ENCODE measurements at regions not wholly inside any gene's neighbourhood (a gene's known extent, or its start where the extent isn't known, plus 50 kb on each side); places are given as distances from the start of the nearest gene placed in this dataset.

DNA sequence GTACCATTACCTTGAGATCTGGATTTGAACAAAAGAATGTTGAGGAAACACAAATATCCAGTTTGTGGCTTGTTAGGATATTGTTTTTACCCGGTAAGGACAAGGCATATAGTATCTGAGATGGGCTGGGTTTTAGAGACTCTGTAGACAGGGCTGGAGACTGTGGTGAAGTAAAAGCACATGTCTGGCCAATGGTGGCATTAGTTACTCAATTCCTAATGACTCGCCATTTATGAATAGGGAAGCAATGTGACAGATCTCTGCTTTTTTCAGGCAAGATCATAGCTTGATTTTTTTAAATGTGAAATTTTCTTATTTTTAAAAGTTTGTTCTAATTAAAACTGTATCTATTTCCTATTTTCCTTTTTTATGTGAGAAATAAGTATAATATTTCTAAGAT lies 371.1 kb upstream of the SPRY2 start:
- 88 to 90% methylated on average over 2 of the region's 2 CpGs for WGBS, 2 donors
- Histone ChIP-seq H3K4me1 (no peaks in the 10 kb centered on the region), H3K27ac (no peak overlapping the region), H3K9me3 (no peaks in the 10 kb centered on the region), H3K27me3 (no peaks in the 10 kb centered on the region), H3K36me3 (no peaks in the 10 kb centered on the region), H3K4me3 (replicated peaks in 1 of 3) (no peak overlapping the region)
- intact Hi-C loops (cut with DNase I), result no loop called here
- TF ChIP-seq, protein P1, sequence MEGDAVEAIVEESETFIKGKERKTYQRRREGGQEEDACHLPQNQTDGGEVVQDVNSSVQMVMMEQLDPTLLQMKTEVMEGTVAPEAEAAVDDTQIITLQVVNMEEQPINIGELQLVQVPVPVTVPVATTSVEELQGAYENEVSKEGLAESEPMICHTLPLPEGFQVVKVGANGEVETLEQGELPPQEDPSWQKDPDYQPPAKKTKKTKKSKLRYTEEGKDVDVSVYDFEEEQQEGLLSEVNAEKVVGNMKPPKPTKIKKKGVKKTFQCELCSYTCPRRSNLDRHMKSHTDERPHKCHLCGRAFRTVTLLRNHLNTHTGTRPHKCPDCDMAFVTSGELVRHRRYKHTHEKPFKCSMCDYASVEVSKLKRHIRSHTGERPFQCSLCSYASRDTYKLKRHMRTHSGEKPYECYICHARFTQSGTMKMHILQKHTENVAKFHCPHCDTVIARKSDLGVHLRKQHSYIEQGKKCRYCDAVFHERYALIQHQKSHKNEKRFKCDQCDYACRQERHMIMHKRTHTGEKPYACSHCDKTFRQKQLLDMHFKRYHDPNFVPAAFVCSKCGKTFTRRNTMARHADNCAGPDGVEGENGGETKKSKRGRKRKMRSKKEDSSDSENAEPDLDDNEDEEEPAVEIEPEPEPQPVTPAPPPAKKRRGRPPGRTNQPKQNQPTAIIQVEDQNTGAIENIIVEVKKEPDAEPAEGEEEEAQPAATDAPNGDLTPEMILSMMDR (IDR thresholded peaks at IDR 0.05), result no peak
- no peak for TF ChIP-seq POLR2A (IDR thresholded peaks at IDR 0.05)
- no peak for DNase-seq

DNA sequence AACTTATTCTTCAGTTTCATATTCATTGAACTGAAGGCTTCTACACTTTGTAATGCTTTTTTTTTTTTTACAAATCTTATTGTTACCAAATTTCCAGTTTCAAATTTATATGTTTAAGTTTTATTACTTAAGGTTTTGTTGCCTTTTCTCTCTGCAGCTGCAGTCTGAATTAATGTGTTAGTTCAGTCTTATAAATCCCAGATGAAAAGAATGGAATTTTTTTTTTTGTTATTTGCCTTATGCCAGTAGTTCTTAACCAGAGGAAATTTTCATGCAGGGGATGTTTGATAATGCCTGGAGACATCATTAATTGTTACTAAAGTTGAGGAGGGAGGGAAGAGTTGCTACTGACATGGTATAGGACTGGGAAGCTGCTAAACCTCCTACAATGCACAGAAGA lies 367.9 kb upstream of the SPRY2 start:
- intact Hi-C loops (cut with DNase I), result no loop called here
- no peaks in the 10 kb centered on the region for H3K27me3 ChIP-seq
- no peak overlapping the region for H3K4me3 ChIP-seq (replicated peaks in 1 of 3)
- no peak for DNase-seq
- H3K36me3 ChIP-seq, result no peaks in the 10 kb centered on the region
- no peak for TF ChIP-seq POLR2A (IDR thresholded peaks at IDR 0.05)
- TF ChIP-seq, protein P1 (IDR thresholded peaks at IDR 0.05), result no peak
- no peaks in the 10 kb centered on the region for H3K9me3 ChIP-seq
- H3K4me1 ChIP-seq, result no peaks in the 10 kb centered on the region
- no peak overlapping the region for H3K27ac ChIP-seq

DNA sequence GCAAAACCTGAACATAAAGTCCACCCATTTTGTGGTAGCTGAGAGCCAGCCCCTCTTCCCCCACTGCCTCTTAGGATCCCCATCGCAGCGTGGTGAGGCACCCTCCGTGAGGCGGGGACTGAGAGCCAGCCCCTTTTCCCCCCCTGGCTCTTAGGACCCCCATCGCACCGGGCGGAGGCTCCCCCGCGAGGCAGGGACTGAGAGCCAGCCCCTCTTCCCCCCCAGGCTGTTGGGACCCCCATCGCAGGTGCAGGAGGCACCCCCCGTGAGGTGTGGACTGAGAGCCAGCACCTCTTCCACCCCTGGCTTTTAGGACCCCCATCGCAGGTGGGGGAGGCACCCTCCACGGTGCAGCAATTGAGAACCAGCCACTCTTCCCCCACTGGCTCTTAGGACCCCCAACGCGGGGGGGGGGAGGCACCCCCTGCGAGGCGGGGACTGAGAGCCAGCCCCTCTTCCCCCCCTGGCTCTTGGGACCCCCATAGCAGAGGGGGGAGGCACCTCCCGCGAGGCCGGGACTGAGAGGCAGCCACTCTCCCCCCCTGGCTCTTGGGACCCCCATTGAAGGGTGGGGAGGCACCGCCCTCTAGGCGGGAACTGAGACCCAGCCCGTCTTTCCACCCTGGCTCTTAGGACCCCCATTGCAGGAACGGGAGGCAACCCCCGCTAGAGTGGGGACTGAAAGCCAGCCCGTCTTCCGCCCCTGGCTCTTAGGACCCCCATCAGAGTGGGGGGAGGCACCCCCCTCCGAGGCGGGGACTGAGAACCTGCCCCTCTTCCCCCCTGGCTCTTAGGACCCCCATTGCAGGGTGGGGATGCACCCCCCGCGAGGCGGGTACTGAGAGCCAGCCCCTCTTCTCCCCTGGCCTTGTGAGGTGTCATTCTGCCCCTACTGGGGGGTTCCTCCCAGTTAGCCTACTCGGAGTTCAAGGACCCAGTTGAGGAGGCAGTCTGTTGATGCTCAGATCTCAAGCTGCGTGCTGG lies 366.4 kb upstream of the SPRY2 start:
- WGBS, 2 donors, result 96 to 97% methylated on average over 6 to 20 of the region's 34 CpGs
- Histone ChIP-seq H3K27ac (no peak overlapping the region), H3K4me1 (no peaks in the 10 kb centered on the region), H3K4me3 (replicated peaks in 1 of 3) (no peak overlapping the region), H3K9me3 (no peaks in the 10 kb centered on the region), H3K36me3 (no peaks in the 10 kb centered on the region), H3K27me3 (no peaks in the 10 kb centered on the region)
- intact Hi-C loops (cut with DNase I), result no loop called here
- DNase-seq, result no peak
- TF ChIP-seq, protein P1 (IDR thresholded peaks at IDR 0.05), result no peak
- TF ChIP-seq POLR2A (IDR thresholded peaks at IDR 0.05), result no peak

DNA sequence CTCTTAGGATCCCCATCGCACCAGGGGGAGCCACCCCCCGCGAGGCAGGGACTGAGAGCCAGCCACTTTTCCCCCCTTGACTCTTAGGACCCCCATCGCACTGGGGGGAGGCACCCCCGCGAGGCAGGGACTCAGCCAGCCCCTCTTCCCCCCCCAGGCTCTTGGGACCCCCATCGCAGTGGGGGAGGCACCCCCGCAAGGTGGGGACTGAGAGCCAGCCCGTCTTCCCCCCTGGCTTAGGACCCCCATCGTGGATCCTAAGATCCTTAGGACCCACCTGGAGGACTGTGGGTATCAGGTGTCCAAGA lies 365.2 kb upstream of the SPRY2 start:
- no peaks in the 10 kb centered on the region for H3K36me3 ChIP-seq
- WGBS, 2 donors, result 86% methylated on average over 1 of the region's 10 CpGs; no CpG with 5 or more reads in 1 of the 2 donors
- intact Hi-C loops (cut with DNase I), result no loop called here
- H3K4me1 ChIP-seq, result no peaks in the 10 kb centered on the region
- H3K27ac ChIP-seq, result no peak overlapping the region
- DNase-seq, result no peak
- no peaks in the 10 kb centered on the region for H3K9me3 ChIP-seq
- no peaks in the 10 kb centered on the region for H3K27me3 ChIP-seq
- no peak for TF ChIP-seq POLR2A (IDR thresholded peaks at IDR 0.05)
- TF ChIP-seq, protein P1 (IDR thresholded peaks at IDR 0.05), result no peak
- H3K4me3 ChIP-seq (replicated peaks in 1 of 3), result no peak overlapping the region

DNA sequence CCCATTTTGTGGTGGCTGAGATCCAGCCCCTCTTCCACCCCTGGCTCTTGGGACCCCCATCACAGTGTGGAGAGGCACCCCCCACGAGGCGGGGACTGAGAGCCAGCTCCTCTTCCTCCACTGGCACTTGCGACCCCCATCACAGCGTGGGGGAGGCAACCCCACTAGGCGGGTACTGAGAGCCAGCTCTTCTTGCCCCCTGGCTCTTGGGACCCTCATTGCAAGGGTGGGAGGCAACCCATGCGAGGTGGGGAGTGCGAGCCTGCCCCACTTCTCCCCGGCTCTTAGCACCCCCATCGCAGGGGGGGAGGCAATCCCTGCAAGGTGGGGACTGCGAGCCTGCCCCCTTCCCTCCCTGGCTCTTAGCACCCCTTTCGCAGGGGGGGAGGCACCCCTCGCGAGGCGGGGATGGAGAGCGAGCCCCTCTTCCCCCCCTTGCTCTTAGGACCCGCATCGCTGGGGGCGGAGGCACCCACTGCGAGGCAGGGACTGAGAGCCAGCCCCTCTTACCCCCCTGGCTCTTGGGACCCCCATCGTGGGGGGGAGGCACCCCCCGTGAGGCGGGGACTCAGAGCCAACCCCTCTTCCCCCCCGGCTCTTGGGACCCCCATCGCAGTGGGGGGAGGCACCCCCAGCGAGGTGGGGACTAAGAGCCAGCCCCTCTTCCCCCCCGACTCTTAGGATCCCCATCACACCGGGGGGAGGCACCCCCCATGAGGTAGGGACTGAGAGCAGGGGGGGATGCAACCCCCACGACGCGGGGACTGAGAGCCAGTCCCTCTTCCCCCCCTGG lies 364.6 kb upstream of the SPRY2 start:
- no peak overlapping the region for H3K4me3 ChIP-seq (replicated peaks in 1 of 3)
- 100% methylated on average over 7 to 9 of the region's 30 CpGs for WGBS, 2 donors
- H3K4me1 ChIP-seq, result no peaks in the 10 kb centered on the region
- H3K36me3 ChIP-seq, result no peaks in the 10 kb centered on the region
- H3K9me3 ChIP-seq, result no peaks in the 10 kb centered on the region
- no peaks in the 10 kb centered on the region for H3K27me3 ChIP-seq
- TF ChIP-seq POLR2A (IDR thresholded peaks at IDR 0.05), result no peak
- TF ChIP-seq, protein P1 (IDR thresholded peaks at IDR 0.05), result no peak
- no peak for DNase-seq
- intact Hi-C loops (cut with DNase I), result no loop called here
- H3K27ac ChIP-seq, result no peak overlapping the region
